ENCODE measurements at regions not wholly inside any gene's neighbourhood (a gene's known extent, or its start where the extent isn't known, plus 50 kb on each side); places are given as distances from the start of the nearest gene placed in this dataset.

DNA sequence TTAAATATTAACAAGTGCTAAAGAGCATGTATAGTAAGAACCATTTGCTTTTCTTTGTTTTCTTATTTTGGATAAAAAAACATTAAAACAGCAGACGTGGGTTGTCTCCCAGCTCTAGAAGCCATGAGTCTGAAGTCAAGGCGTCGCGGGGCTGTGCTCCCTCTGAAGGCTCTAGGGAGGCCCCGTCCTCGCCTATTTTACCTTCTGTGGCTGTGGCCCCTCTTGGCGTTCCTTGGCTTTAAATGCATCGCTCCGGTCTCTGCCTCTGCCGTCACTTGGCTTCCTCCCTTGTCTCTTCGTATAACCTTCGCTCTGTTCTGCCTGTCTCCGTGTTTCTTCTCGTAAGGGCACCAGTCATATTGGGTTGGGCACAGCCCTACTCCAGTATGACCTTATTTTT lies 75.3 kb downstream of the ING1 start:
- Histone ChIP-seq H3K4me3 (ENCODE audit: low read depth in 2 of 2, low read length in 1 of 2) (no peak overlapping the region), H3K36me3 (replicated peaks in 1 of 2; ENCODE audit: control insufficient read depth in 1 of 2, insufficient read depth in 2 of 2, low read length in 1 of 2) (no peaks in the 10 kb centered on the region), H3K4me1 (ENCODE audit: control insufficient read depth in 1 of 2, insufficient read depth in 2 of 2, low read depth in 1 of 2, low read length in 1 of 2) (no peaks in the 10 kb centered on the region), H3K4me2 (no peak overlapping the region), H3K27me3 (ENCODE audit: insufficient read depth) (no peaks in the 10 kb centered on the region; the same call in 1 of the 2 replicates), H3K27ac (ENCODE audit: low read depth in 2 of 2, low read length in 1 of 2) (no peak overlapping the region), H4K20me1 (ENCODE audit: insufficient read depth) (no peaks in the 10 kb centered on the region), H3K9ac (no peak overlapping the region), H2AFZ (ENCODE audit: low read depth) (no peak overlapping the region), H3K9me3 (no peaks in the 10 kb centered on the region), H3K9me2 (no peaks in the 10 kb centered on the region), H3K79me2 (ENCODE audit: insufficient read depth) (no peaks in the 10 kb centered on the region), H3F3A (replicated peaks; ENCODE audit: insufficient read depth) (no peaks in the 10 kb centered on the region)
- 76% methylated on average over 14 of the region's 14 CpGs for WGBS (ENCODE audit: low lambda C conversion rate)
- TF ChIP-seq TCF12 (IDR thresholded peaks at IDR 0.05): no peak
- DNase-seq: no peak
- ChIA-PET POLR2A (no interaction called here), CTCF (no interaction called here)

DNA sequence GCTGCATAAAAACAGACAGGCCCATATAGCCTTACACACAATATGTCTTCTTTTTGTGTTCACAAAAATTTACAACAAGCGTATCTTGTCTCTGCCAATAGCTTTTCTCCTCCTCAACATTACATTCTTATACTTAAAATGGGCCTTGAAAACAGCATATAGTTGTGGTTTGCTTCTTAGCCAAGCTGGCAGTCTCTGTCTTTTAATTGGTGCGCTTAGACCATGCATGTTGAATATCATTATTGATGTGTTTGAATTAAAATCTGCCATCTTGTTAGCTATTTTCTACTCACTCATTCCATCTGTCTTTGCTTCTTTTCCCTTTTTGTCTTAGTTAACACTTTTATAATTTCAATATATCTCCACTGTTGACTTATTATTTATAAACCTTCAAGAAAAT lies 76.4 kb downstream of the ING1 start:
- WGBS (ENCODE audit: low lambda C conversion rate): 54% methylated on average over 2 of the region's 2 CpGs
- H2AFZ ChIP-seq (ENCODE audit: low read depth): no peak overlapping the region
- TF ChIP-seq, protein P1, sequence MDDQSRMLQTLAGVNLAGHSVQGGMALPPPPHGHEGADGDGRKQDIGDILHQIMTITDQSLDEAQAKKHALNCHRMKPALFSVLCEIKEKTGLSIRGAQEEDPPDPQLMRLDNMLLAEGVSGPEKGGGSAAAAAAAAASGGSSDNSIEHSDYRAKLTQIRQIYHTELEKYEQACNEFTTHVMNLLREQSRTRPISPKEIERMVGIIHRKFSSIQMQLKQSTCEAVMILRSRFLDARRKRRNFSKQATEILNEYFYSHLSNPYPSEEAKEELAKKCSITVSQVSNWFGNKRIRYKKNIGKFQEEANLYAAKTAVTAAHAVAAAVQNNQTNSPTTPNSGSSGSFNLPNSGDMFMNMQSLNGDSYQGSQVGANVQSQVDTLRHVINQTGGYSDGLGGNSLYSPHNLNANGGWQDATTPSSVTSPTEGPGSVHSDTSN (IDR thresholded peaks at IDR 0.05): no peak
- TF ChIP-seq TAF1 (IDR thresholded peaks at IDR 0.05; ENCODE audit: borderline replicate concordance, low read depth, low read length) (no peak), POLR2AphosphoS5 (IDR thresholded peaks at IDR 0.05; ENCODE audit: low read depth, low read length) (no peak), SMC3 (IDR thresholded peaks at IDR 0.05; ENCODE audit: low read depth, low read length) (no peak), RFX5 (IDR thresholded peaks at IDR 0.05; ENCODE audit: low read length) (no peak), CHD2 (IDR thresholded peaks at IDR 0.05; ENCODE audit: low read length, partially characterized antibody) (no peak), TEAD4 (IDR thresholded peaks at IDR 0.05; ENCODE audit: borderline replicate concordance, insufficient read depth) (no peak), SIN3A (IDR thresholded peaks at IDR 0.05; ENCODE audit: borderline replicate concordance, low read depth, low read length) (no peak), EZH2phosphoT487 (IDR thresholded peaks at IDR 0.05; ENCODE audit: borderline replicate concordance, low read depth) (no peak), JUND (IDR thresholded peaks at IDR 0.05) (no peak)
- TF ChIP-seq, protein P2, sequence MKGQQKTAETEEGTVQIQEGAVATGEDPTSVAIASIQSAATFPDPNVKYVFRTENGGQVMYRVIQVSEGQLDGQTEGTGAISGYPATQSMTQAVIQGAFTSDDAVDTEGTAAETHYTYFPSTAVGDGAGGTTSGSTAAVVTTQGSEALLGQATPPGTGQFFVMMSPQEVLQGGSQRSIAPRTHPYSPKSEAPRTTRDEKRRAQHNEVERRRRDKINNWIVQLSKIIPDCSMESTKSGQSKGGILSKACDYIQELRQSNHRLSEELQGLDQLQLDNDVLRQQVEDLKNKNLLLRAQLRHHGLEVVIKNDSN (IDR thresholded peaks at IDR 0.05; ENCODE audit: borderline replicate concordance, low read depth): no peak
- TF ChIP-seq, protein P3, sequence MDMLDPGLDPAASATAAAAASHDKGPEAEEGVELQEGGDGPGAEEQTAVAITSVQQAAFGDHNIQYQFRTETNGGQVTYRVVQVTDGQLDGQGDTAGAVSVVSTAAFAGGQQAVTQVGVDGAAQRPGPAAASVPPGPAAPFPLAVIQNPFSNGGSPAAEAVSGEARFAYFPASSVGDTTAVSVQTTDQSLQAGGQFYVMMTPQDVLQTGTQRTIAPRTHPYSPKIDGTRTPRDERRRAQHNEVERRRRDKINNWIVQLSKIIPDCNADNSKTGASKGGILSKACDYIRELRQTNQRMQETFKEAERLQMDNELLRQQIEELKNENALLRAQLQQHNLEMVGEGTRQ (IDR thresholded peaks at IDR 0.05; ENCODE audit: borderline replicate concordance, low read depth, low read length): no peak
- TF ChIP-seq, protein P4, sequence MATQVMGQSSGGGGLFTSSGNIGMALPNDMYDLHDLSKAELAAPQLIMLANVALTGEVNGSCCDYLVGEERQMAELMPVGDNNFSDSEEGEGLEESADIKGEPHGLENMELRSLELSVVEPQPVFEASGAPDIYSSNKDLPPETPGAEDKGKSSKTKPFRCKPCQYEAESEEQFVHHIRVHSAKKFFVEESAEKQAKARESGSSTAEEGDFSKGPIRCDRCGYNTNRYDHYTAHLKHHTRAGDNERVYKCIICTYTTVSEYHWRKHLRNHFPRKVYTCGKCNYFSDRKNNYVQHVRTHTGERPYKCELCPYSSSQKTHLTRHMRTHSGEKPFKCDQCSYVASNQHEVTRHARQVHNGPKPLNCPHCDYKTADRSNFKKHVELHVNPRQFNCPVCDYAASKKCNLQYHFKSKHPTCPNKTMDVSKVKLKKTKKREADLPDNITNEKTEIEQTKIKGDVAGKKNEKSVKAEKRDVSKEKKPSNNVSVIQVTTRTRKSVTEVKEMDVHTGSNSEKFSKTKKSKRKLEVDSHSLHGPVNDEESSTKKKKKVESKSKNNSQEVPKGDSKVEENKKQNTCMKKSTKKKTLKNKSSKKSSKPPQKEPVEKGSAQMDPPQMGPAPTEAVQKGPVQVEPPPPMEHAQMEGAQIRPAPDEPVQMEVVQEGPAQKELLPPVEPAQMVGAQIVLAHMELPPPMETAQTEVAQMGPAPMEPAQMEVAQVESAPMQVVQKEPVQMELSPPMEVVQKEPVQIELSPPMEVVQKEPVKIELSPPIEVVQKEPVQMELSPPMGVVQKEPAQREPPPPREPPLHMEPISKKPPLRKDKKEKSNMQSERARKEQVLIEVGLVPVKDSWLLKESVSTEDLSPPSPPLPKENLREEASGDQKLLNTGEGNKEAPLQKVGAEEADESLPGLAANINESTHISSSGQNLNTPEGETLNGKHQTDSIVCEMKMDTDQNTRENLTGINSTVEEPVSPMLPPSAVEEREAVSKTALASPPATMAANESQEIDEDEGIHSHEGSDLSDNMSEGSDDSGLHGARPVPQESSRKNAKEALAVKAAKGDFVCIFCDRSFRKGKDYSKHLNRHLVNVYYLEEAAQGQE (IDR thresholded peaks at IDR 0.05; ENCODE audit: low read depth, low read length): no peak
- H3K9me2 ChIP-seq: no peaks in the 10 kb centered on the region
- ChIA-PET CTCF (no interaction called here), POLR2A (no interaction called here)
- no peaks in the 10 kb centered on the region for H3K4me1 ChIP-seq (ENCODE audit: control insufficient read depth in 1 of 2, insufficient read depth in 2 of 2, low read depth in 1 of 2, low read length in 1 of 2)
- no peaks in the 10 kb centered on the region for H3K36me3 ChIP-seq (replicated peaks in 1 of 2; ENCODE audit: control insufficient read depth in 1 of 2, insufficient read depth in 2 of 2, low read length in 1 of 2)
- no peak overlapping the region for H3K4me3 ChIP-seq (ENCODE audit: low read depth in 2 of 2, low read length in 1 of 2)
- H3K27me3 ChIP-seq (ENCODE audit: insufficient read depth): no peaks in the 10 kb centered on the region; the same call in 1 of the 2 replicates
- no peaks in the 10 kb centered on the region for H3F3A ChIP-seq (replicated peaks; ENCODE audit: insufficient read depth)
- no peak overlapping the region for H3K4me2 ChIP-seq
- no peak overlapping the region for H3K9ac ChIP-seq
- H3K27ac ChIP-seq (ENCODE audit: low read depth in 2 of 2, low read length in 1 of 2): no peak overlapping the region
- no peaks in the 10 kb centered on the region for H4K20me1 ChIP-seq (ENCODE audit: insufficient read depth)
- no peaks in the 10 kb centered on the region for H3K79me2 ChIP-seq (ENCODE audit: insufficient read depth)
- DNase-seq: no peak
- H3K9me3 ChIP-seq: no peaks in the 10 kb centered on the region

Data from SK-N-SH (cell line).